ENCODE measurements at regions not wholly inside any gene's neighbourhood (a gene's known extent, or its start where the extent isn't known, plus 50 kb on each side); places are given as distances from the start of the nearest gene placed in this dataset.

DNA sequence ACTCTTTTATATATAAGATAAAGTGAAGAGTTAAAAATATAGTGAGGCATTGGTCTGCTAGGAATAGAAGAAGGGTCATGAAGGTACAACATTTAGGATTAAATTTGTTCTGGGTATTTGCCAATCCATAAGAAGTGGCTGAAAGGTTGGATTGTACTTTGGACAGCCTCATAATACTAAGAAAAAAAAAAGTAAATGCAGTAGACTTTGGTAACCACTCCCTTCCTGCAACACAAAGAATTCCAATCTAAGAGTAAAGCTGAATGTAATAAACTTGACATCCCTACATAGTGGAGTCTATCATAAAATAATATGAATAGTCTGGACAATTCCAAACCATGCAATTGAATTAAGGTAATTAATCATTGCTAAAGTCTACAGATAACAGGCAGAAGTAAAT, 2294.4 kb downstream of the LRRC4C start:
- BruUV-seq (replicated peaks): no TSS peak
- in situ Hi-C loops (cut with HindIII; ENCODE audit: low pct_unique_long_range_greater_than_20kb, low sequenced_read_pairs): no loop called here
- POLR2A ChIA-PET: no interaction called here

DNA sequence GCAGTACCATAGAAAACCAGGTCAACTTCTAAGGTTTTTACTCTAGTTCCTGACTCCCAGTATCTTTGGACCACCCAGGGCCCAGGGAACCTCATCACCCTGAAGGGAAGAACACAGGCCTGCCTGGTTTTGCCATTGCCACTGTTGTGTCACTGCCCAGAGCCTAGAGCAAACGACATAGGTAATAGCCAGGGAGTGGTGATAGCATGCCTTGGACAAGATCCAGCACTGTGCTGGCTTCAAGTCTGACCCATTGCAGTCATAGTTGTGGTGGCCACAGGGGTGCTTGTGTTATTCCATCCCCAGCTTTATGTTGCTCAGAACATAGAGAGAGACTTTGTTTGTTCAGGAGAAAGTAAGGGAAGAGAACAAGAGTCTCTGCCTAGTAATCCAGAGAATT, 2310.2 kb downstream of the LRRC4C start:
- ATAC-seq (no peak), DNase-seq (ENCODE audit: low read depth, low spot score) (no peak)
- H3K27ac ChIP-seq (ENCODE audit: low read length): no peak overlapping the region
- TF ChIP-seq POLR2AphosphoS5 (IDR thresholded peaks at IDR 0.05; ENCODE audit: low read depth, low read length): no peak
- TF ChIP-seq, protein P1, sequence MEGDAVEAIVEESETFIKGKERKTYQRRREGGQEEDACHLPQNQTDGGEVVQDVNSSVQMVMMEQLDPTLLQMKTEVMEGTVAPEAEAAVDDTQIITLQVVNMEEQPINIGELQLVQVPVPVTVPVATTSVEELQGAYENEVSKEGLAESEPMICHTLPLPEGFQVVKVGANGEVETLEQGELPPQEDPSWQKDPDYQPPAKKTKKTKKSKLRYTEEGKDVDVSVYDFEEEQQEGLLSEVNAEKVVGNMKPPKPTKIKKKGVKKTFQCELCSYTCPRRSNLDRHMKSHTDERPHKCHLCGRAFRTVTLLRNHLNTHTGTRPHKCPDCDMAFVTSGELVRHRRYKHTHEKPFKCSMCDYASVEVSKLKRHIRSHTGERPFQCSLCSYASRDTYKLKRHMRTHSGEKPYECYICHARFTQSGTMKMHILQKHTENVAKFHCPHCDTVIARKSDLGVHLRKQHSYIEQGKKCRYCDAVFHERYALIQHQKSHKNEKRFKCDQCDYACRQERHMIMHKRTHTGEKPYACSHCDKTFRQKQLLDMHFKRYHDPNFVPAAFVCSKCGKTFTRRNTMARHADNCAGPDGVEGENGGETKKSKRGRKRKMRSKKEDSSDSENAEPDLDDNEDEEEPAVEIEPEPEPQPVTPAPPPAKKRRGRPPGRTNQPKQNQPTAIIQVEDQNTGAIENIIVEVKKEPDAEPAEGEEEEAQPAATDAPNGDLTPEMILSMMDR (IDR thresholded peaks at IDR 0.05): no peak
- TF ChIP-seq, protein P2, sequence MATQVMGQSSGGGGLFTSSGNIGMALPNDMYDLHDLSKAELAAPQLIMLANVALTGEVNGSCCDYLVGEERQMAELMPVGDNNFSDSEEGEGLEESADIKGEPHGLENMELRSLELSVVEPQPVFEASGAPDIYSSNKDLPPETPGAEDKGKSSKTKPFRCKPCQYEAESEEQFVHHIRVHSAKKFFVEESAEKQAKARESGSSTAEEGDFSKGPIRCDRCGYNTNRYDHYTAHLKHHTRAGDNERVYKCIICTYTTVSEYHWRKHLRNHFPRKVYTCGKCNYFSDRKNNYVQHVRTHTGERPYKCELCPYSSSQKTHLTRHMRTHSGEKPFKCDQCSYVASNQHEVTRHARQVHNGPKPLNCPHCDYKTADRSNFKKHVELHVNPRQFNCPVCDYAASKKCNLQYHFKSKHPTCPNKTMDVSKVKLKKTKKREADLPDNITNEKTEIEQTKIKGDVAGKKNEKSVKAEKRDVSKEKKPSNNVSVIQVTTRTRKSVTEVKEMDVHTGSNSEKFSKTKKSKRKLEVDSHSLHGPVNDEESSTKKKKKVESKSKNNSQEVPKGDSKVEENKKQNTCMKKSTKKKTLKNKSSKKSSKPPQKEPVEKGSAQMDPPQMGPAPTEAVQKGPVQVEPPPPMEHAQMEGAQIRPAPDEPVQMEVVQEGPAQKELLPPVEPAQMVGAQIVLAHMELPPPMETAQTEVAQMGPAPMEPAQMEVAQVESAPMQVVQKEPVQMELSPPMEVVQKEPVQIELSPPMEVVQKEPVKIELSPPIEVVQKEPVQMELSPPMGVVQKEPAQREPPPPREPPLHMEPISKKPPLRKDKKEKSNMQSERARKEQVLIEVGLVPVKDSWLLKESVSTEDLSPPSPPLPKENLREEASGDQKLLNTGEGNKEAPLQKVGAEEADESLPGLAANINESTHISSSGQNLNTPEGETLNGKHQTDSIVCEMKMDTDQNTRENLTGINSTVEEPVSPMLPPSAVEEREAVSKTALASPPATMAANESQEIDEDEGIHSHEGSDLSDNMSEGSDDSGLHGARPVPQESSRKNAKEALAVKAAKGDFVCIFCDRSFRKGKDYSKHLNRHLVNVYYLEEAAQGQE (IDR thresholded peaks at IDR 0.05; ENCODE audit: insufficient read depth in 1 of 2, low read depth in 2 of 2, low read length in 1 of 2): no peak
- TF ChIP-seq TCF7L2 (IDR thresholded peaks at IDR 0.05; ENCODE audit: low read depth, low read length): no peak
- TF ChIP-seq SIN3A (IDR thresholded peaks at IDR 0.05; ENCODE audit: borderline replicate concordance, insufficient read depth, low read depth, low read length): no peak
- in situ Hi-C loops (cut with HindIII; ENCODE audit: low pct_unique_long_range_greater_than_20kb, low sequenced_read_pairs) (no loop called here), intact Hi-C loops (cut with micrococcal nuclease; ENCODE audit: unreplicated experiment) (no loop called here)
- no peaks in the 10 kb centered on the region for H3K36me3 ChIP-seq (ENCODE audit: control insufficient read depth, insufficient read depth, low read length)
- no TSS peak for BruUV-seq (replicated peaks)
- H3K4me3 ChIP-seq (ENCODE audit: low read depth in 2 of 2, low read length in 2 of 2): no peak overlapping the region
- ChIA-PET CTCF (no interaction called here), POLR2A (no interaction called here)
- no peaks in the 10 kb centered on the region for H3K9me3 ChIP-seq (ENCODE audit: control insufficient read depth, insufficient read depth, low read depth, low read length)
- H3K27me3 ChIP-seq (ENCODE audit: control insufficient read depth, insufficient read depth, low read length): no peaks in the 10 kb centered on the region
- H3K4me1 ChIP-seq (ENCODE audit: control insufficient read depth, insufficient read depth, low read length): no peaks in the 10 kb centered on the region

More for the DNA sequence above, 2294.4 kb downstream of the LRRC4C start:
- TF ChIP-seq, protein P1 (IDR thresholded peaks at IDR 0.05): no peak
- TF ChIP-seq, protein P2 (IDR thresholded peaks at IDR 0.05; ENCODE audit: insufficient read depth in 1 of 2, low read depth in 2 of 2, low read length in 1 of 2): no peak
- TF ChIP-seq POLR2AphosphoS5 (IDR thresholded peaks at IDR 0.05; ENCODE audit: low read depth, low read length) (no peak), SIN3A (IDR thresholded peaks at IDR 0.05; ENCODE audit: borderline replicate concordance, insufficient read depth, low read depth, low read length) (no peak), TCF7L2 (IDR thresholded peaks at IDR 0.05; ENCODE audit: low read depth, low read length) (no peak)
- intact Hi-C loops (cut with micrococcal nuclease; ENCODE audit: unreplicated experiment): no loop called here
- H3K27ac ChIP-seq (ENCODE audit: low read length): no peak overlapping the region
- H3K36me3 ChIP-seq (ENCODE audit: control insufficient read depth, insufficient read depth, low read length): no peaks in the 10 kb centered on the region
- no peaks in the 10 kb centered on the region for H3K4me1 ChIP-seq (ENCODE audit: control insufficient read depth, insufficient read depth, low read length)
- no peaks in the 10 kb centered on the region for H3K27me3 ChIP-seq (ENCODE audit: control insufficient read depth, insufficient read depth, low read length)
- H3K9me3 ChIP-seq (ENCODE audit: control insufficient read depth, insufficient read depth, low read depth, low read length): no peaks in the 10 kb centered on the region; the same call in 1 of the 2 replicates
- DNase-seq (ENCODE audit: low read depth, low spot score) (no peak), ATAC-seq (no peak)
- CTCF ChIA-PET: no interaction called here
- no peak overlapping the region for H3K4me3 ChIP-seq (ENCODE audit: low read depth in 2 of 2, low read length in 2 of 2)

Measured in Panc1 (cell line).